Stimulated activated CD8-positive, alpha-beta memory T cell treated with anti-CD3 and anti-CD28 coated beads, Interleukin-2, amount 100 ng/mL, for 48 hours (primary cell): ENCODE measurements at regions not wholly inside any gene's neighbourhood (a gene's known extent, or its start where the extent isn't known, plus 50 kb on each side); places are given as distances from the start of the nearest gene placed in this dataset.

ENCODE experiments used
- DNase-seq, 2 donors: peaks; one replicate each; pipeline ENCODE4 v3.0.0-alpha.2; 2020; ENCODE audit warnings: low read depth in 2 of 2

DNA sequence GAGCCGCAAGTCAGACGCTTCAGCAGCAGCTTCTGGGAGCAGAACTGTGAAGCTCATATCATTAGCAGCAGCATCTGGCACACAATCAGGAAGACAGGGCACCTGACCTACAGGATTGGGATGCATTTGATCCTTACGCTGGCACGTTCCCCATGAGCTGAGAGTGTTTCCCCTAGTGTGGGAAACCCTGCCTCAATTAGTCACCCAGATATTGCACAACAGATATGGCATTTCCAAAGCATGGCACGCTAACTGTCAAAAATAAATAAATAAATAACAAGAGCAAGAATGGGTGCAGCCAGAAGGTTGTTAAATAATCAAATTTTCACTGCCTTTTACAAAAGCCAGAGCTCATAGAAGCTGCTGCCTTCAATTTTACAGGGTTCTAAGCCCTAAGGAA is 189.6 kb upstream of the THBS1 start:
- no peak for DNase-seq

DNA sequence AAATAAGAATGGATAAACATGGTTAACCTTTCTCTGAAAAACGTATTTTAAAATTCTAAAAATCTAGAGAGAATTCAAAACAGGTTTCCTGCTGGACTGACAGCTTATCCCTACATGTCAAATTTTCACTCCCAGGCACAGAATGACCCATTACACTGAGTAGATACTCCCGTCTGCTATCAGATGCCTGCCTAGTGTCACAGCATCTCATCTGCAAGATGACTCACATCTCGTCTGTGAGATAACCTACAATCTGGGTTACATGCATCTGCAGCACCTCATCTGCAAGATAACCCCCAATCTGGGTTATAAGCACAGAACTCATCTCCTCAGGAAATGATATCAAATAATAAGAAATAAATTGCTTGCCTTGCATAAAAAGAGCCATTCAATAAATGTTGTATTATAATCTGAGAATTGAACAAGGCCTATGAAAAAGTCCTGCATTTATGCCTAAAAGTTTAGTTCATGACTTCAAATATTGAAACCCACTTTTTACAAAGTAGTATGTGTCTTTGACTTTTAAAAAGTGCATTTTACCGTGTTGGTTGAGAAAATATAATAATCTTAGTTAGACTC is 188.3 kb upstream of the THBS1 start:
- DNase-seq, result no peak

DNA sequence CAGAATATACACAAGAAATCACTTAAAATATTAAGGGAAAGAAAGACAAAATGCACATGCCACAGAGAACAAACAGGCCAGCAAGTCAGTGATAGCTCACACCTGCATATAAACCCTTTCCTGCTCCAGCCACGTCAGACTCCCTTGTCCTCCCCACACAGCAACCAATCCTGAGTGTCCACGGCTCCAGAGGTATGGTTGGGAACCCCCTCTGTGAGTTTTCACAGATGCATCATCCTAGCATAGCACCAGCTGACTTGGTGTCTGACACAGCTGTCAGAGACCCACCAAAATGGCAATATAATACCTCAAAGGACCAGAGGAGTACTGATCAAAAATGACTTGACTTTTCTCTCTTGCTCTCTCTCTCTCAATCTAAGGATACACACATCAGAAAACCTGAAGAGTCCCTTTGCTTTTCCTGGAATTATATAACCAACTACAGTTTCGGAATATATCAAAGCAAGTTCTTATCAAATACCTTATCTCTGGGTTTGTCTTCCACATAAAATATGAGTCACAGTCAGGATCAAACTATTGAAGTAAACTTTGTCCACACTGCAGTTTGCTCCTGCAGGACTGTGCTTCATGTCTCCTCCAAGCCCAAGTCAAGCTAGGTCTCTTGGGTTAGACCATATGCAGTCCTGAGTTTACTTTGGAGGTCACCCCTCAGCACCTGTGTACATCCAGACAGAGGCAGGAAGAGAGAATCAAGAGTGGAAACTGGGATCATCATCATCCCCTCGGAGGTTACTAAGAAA is 187.1 kb upstream of the THBS1 start:
- no peak for DNase-seq

DNA sequence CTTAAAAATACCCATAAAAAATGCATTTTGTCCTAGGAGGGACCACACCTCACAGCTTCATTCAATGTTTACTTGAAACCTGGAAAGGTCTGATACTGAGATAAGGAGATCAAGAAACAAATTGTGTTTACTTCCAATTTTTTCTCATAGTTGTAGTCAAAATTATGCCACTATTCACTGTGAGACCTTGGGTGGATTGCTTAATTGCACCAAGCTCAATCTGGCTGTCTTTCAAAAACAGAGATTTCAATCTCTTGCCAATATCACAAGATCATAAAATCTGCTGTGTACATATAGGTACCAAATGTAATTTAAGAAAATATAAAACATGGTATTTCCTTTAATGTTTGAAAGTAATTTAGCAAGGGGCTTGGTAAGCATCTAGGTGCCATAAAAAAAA is 186.4 kb upstream of the THBS1 start:
- no peak for DNase-seq

GRCh38 chr15:39396979-39397615 is 183.8 kb upstream of the THBS1 start:
- no peak for DNase-seq

GRCh38 chr15:39397883-39398282 is 183.0 kb upstream of the THBS1 start:
- no peak for DNase-seq

DNA sequence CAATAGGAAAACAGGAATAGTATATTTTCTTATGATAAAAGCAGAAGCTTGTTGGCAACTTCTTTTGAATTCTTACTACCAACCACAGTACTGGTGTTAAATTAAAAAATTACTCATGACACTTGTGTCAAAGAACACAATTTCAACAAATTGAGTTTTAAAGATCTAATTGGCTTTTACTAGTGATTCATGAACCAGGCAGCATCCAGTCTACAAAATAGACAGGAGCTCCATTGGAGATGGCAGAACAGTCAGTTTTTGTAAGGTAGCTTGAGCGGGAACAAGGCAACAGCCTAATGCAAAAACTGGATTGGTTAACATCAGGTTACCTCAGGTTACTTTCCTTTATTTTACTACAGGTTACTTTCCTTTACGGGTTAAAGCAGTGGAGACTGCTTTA is 181.3 kb upstream of the THBS1 start:
- DNase-seq, result no peak

- no peak for DNase-seq
Measured at GRCh38 chr15:39400002-39400401, 180.9 kb upstream of the THBS1 start.

GRCh38 chr15:39400821-39401550 is 179.9 kb upstream of the THBS1 start:
- DNase-seq, result no peak

GRCh38 chr15:39403640-39404117 is 177.2 kb upstream of the THBS1 start:
- DNase-seq, result no peak

GRCh38 chr15:39404767-39405181 is 176.1 kb upstream of the THBS1 start:
- DNase-seq, result no peak

- no peak for DNase-seq
Measured at GRCh38 chr15:39406485-39406884, 174.4 kb upstream of the THBS1 start.

DNA sequence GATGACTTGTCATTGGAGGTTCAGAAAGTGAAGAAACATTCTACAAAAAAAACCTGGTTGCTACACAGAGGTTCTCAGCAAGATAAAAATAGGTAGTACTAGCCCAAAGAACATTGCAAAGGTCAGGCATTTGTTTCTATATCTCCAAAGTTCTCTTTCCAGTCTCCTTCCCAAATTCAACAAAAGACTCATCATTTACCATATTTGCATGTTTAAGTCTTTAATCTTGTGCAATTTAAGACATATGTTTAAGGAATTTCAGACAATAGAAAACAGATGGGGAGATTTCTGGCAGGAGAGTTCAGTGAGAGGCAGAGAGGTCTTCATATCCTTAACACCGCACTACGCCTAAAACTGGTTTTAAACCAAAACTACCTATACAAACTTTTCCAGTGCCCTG is 173.8 kb upstream of the THBS1 start:
- no peak for DNase-seq

- no peak for DNase-seq
Measured at GRCh38 chr15:39409876-39410530, 170.9 kb upstream of the THBS1 start.

GRCh38 chr15:39411102-39411989 is 169.5 kb upstream of the THBS1 start:
- no peak for DNase-seq

GRCh38 chr15:39413558-39413957 is 167.3 kb upstream of the THBS1 start:
- no peak for DNase-seq

- no peak for DNase-seq
Measured at GRCh38 chr15:39414201-39414600, 166.7 kb upstream of the THBS1 start.

- DNase-seq, result no peak
Measured at GRCh38 chr15:39415634-39416033, 165.2 kb upstream of the THBS1 start.

- no peak for DNase-seq
Measured at GRCh38 chr15:39416258-39416657, 164.6 kb upstream of the THBS1 start.

DNA sequence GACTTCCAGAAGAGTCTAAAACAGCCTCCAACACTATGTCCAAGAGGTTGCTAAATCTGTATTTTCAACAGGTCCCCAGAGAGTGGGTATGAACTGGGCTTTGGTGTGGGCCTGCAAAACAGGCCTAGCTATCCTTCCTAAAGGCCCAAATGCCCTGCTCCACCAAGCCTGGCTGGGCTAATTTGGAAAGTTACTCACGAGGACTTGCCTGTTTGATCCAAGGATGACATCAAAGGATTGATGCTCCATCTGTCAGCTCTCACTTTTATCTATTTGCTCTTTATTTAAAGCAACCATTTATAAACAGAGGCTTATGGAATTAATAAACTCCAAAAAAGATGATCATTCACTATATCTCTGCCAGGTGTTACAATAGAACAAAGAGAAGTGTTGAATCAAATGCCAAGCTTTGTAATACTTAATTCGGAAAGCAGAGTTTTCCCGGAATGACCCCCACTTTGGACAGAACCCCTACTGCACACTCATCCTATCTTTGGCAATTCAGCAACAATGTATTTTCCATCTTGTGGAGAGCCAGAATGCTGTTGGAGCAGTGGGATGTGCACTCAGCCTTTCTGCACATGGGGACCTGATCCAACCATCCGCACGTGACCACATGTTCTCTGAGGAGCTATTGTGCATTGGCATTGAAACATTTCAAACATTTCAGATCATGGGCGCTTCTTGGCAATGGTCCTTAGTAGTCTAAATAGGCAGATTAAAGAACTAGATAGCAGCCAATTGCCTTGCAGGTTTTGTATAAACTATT is 163.3 kb upstream of the THBS1 start:
- no peak for DNase-seq
